Left renal pelvis (tissue), 4 donors: ENCODE measurements at regions not wholly inside any gene's neighbourhood (a gene's known extent, or its start where the extent isn't known, plus 50 kb on each side); places are given as distances from the start of the nearest gene placed in this dataset.

Experiments used
- DNase-seq, 4 donors: peaks; one replicate each; pipeline ENCODE4 v3.0.0-alpha.2; 2013; ENCODE audit warnings: low read depth in 4 of 4, low spot score in 3 of 4

GRCh38 chr10:108902619-108903285 lies 1020.6 kb downstream of the XPNPEP1 start:
- DNase-seq = peak in 2 of 4 donors; percentile 41 to 43

GRCh38 chr10:108901781-108902618 lies 1021.3 kb downstream of the XPNPEP1 start:
- peak in 2 of 4 donors; percentile 25 to 31 for DNase-seq

GRCh38 chr10:108899670-108900069 lies 1023.6 kb downstream of the XPNPEP1 start:
- no peak for DNase-seq

GRCh38 chr10:108894402-108895301 lies 1028.7 kb downstream of the XPNPEP1 start:
- no peak for DNase-seq

- no peak for DNase-seq
These were observed 1046.2 kb downstream of the XPNPEP1 start for GRCh38 chr10:108877095-108877561.

GRCh38 chr10:108872854-108873253 lies 1050.5 kb downstream of the XPNPEP1 start:
- no peak for DNase-seq

GRCh38 chr10:108868881-108869280 lies 1054.4 kb downstream of the XPNPEP1 start:
- no peak for DNase-seq

- no peak for DNase-seq
These were observed 1060.5 kb downstream of the XPNPEP1 start for GRCh38 chr10:108862676-108863350.

- DNase-seq = no peak
These were observed 1062.0 kb downstream of the XPNPEP1 start for GRCh38 chr10:108861181-108861754.

GRCh38 chr10:108852211-108852610 lies 1071.1 kb downstream of the XPNPEP1 start:
- no peak for DNase-seq

GRCh38 chr10:108850138-108850854 lies 1073.0 kb downstream of the XPNPEP1 start:
- no peak for DNase-seq

- no peak for DNase-seq
These were observed 1073.6 kb downstream of the XPNPEP1 start for GRCh38 chr10:108849688-108850087.

GRCh38 chr10:108849186-108849585 lies 1074.1 kb downstream of the XPNPEP1 start:
- no peak for DNase-seq

- no peak for DNase-seq
These were observed 1075.3 kb downstream of the XPNPEP1 start for GRCh38 chr10:108848046-108848445.

GRCh38 chr10:108840944-108841343 lies 1082.4 kb downstream of the XPNPEP1 start:
- DNase-seq = no peak

- no peak for DNase-seq
These were observed 1086.9 kb downstream of the XPNPEP1 start for GRCh38 chr10:108836362-108836761.

GRCh38 chr10:108822026-108822425 lies 1101.3 kb downstream of the XPNPEP1 start:
- peak in 3 of 4 donors; percentile 8 to 25 (median 8) for DNase-seq

GRCh38 chr10:108819302-108819701 lies 1104.0 kb downstream of the XPNPEP1 start:
- no peak for DNase-seq

- no peak for DNase-seq
These were observed 1105.7 kb downstream of the XPNPEP1 start for GRCh38 chr10:108817584-108817983.
